NCI-H510A (cell line): ENCODE measurements at regions not wholly inside any gene's neighbourhood (a gene's known extent, or its start where the extent isn't known, plus 50 kb on each side); places are given as distances from the start of the nearest gene placed in this dataset.
"Not testable (repeated sequence)": the region's sequence is repeated elsewhere in the genome, so short reads cannot be mapped to it uniquely, and the experiment has no call there.

Experiments used
- DNase-seq: peaks from one replicate; lab custom pipeline; 2025; lab: John Stamatoyannopoulos, UW

- no peak for DNase-seq
Measured at GRCh38 chr20:5696011-5696559, 54.1 kb upstream of the SHLD1 start.

DNA sequence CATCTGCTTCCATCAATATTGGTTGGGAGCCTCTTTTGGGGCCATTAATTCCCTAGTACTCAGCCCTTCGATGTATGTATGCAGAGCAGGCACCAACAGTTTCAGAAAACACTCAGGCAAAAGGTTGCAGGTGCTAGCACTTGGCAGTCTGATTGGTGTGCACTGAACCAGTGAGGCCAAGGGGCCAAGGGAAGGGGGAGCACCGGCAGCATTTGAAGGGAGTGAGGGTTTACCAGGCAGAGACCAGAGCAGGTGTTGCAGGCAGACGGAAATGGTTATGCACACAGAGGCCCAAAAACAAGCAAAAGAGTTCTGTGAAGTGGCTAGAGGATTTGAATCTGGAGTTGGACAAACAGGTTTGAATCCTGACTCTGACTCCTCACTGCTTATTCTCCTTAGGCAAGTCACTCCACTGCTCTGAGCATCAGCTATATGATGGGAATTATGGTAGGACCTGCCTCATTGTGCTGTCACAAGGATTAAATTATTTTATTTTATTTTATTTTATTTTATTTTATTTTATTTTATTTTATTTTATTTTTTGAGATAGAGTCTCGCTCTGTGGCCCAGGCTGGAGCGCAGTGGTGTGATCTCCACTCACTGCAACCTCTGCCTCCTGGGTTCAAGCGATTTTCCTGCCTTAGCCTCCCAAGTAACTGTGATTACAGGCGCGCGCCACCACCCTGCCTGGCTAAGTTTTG, 58.1 kb upstream of the SHLD1 start:
- DNase-seq = peak; percentile 98

DNA sequence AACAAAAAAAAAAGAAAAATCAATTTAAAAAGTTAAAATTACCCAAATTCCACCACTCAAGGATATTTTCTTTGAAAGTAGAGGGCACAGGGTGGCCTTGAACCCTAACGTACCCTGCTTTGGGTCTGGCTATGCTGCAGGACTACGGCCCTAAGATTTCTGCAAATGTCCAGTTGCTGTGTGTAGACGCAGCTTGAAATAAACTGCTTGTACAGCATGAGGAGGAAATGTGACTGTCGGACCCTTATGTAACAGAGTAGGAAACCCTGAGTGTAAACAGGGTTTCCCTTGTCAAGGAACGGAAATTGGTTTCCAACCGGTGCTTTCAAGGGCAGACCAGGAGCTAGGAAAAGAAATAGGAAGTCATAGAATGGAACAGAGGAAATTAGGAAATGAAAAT, 60.7 kb upstream of the SHLD1 start:
- DNase-seq = no peak

- DNase-seq = peak; percentile 26
Measured at GRCh38 chr20:5688431-5688972, 61.7 kb upstream of the SHLD1 start.

- no peak for DNase-seq
Measured at GRCh38 chr20:5687884-5688283, 62.3 kb upstream of the SHLD1 start.

GRCh38 chr20:5686384-5687105, 63.7 kb upstream of the SHLD1 start:
- DNase-seq = no peak

- not testable (repeated sequence) for DNase-seq
Measured at GRCh38 chr20:5682556-5682955, 67.6 kb upstream of the SHLD1 start.

GRCh38 chr20:5680192-5680591, 69.4 kb upstream of the GPCPD1 start:
- DNase-seq = no peak

DNA sequence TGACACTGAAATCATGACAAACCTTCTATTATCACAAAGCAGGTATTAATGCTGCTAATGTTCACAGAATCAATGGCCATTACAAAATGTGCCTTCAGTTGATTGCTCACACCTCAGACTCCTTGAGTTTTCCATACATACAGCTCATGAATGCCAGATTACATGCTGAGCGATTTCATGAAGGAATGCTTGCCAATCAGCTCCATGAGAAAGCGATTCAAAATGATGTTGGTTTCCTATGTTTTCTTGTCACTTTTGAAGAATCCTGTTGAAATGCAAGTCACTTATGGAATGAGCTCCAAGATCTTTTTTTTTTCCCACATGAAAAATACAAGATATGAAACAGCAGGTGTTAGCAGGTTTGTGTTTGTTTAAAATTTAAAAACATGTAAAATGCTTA, 68.0 kb upstream of the GPCPD1 start:
- DNase-seq = no peak

DNA sequence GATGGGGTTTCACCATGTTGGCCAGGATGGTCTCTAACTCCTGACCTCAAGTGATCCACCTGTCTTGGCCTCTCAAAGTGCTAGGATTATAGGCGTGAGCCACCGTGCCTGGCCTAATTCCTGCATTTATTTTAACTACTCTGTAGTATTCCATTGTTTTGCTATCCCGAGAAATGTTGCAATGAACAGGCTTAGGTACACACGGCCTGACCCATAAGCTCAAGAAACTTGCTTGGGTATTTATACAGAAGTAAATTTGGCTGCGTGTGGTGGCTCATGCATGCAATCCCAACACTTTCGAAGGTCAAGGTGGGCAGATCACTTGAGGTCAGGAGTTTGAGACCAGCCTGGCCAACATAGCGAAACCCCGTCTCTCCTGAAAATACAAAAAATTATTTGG, 67.1 kb upstream of the GPCPD1 start:
- not testable (repeated sequence) for DNase-seq

DNA sequence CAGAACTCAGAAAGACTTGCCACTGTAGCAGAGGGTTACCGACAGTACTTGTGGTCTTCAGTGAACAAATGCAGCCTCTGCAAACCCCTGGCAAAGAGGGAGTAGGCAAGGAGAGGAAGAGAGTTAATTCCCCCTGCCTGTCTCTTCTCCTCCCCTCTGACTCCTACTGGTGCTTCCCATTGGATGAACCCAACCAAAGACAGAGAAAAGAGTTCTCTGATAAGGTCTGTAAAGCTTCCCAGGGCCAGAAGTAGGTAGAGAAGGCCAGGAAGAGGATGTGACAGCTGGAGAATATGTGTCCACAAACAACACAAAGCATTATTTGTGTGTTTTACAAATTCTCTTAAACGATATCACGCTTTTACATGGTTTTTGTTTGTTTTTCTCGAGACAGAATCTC, 66.6 kb upstream of the GPCPD1 start:
- DNase-seq = no peak

GRCh38 chr20:5675103-5676091, 64.6 kb upstream of the GPCPD1 start:
- DNase-seq = no peak

- peak; percentile 35 for DNase-seq
Measured at GRCh38 chr20:5674176-5674660, 63.4 kb upstream of the GPCPD1 start.

DNA sequence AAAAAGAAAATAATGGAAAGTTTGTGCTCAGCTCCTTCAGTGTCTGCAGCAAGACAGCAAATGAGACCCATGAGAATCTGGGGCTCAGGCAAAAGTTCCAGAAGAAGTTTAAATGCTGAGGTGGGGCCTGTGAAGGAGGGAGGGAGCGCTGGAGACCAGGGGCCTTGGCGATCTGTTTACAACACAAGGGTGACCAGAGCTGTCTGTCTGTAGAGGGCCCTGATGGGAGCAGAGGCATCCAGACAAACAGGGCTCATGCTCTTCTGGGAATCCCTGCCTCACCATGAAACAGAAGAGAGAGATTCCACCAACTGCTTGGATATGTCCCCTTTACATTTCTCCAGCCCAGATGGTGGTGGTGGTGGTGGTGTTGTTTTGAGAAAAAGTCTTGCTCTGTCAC, 60.1 kb upstream of the GPCPD1 start:
- DNase-seq = no peak

DNA sequence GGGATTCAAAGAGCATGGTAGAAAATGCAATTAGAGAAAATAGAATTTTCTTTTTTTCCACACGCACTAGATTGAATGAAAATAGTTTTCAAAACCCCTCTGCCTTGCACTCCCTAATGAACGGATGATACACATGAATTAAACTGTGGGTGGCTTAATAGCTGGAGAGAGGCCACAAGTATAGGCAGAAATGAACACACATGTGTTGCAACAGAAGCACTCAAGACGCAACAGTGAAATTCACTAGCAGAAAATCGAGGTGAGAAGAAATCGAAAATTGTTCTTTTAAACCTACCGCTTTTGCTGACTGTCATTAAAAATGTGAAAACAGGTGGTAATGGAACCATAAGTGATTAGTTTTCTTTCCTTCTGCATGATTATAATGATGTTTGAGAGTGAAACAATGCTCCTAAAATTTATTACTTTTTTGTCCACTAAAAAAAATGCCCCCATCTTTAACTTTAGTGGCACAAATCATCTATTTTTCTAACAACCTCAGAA, 59.3 kb upstream of the GPCPD1 start:
- no peak for DNase-seq

GRCh38 chr20:5668529-5668868, 57.7 kb upstream of the GPCPD1 start:
- DNase-seq = no peak

- DNase-seq = no peak
Measured at GRCh38 chr20:5667705-5668528, 57.1 kb upstream of the GPCPD1 start.

DNA sequence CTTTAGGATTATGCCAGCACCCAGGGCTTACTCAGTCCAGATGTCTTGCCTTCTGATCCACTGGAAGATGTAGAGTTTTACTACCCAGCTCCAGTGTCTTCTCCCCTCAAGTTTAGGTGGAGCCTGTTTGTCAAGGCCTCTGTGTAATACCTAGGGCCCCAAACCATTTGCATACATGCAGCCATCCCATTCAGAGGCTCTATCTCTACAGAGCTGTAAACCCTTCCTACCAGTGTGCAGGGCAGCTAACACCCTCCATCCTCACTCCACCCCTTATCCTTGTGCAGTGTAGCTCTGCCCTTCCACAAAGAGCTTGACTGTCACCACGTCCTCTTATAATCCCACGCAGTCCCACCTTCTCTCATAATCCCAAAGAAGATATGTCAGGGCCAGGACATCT, 54.6 kb upstream of the GPCPD1 start:
- no peak for DNase-seq

GRCh38 chr20:5663396-5663795, 52.6 kb upstream of the GPCPD1 start:
- no peak for DNase-seq

- no peak for DNase-seq
Measured at GRCh38 chr20:5662769-5663168, 52.0 kb upstream of the GPCPD1 start.

DNA sequence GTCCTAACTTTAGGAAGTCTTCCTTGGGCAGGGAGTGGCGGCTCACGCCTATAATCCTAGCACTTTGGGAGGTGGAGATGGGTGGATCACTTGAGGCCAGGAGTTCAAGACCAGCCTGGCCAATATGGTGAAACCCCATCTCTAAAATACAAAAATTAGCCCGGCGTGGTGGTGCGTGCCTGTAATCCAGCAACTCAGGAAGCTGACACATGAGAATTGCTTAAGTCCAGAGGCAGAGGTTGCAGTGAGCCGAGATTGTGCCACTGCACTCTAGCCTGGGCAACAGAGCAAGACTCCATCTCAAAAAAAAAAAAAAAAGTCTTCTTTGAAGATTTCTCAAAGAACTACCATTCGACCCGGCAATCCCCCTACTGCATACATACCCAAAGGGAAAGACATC, 50.0 kb upstream of the GPCPD1 start:
- not testable (repeated sequence) for DNase-seq
